ENCODE measurements at regions not wholly inside any gene's neighbourhood (a gene's known extent, or its start where the extent isn't known, plus 50 kb on each side); places are given as distances from the start of the nearest gene placed in this dataset.

DNA sequence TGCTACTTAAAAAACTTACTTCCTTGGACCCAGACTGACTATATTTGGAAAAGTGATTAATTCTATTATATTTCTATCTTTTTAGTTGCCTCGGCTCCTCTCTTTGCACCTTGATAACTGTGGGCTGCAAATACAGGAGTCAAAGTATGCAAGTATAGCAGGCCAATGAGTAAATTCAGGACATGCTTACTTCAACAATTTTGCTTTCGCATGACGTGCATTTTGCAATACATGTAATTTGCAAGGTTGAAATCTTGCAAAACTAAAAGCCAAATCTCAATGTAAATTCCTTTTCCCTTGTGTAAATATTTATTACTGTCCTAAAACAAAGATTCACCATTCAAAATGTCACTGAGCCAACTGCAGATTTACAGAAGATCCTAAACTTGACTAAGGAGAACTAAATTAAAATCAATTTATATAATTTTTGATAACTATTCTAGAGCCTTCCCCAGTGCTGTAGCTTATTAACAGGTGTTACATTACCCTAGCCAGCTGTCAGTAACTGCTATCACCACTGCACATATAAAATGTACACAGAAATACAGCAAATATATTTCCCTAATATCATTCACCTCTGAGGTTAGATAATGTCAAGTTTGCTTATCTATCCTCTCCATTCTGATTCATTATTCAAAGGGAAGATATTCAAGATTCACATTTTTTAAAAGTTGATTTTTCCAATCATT lies 1069.5 kb downstream of the TRHDE start:
- Histone ChIP-seq H3K4me1 (ENCODE audit: insufficient read depth, low read length) (no peaks in the 10 kb centered on the region), H3K9me3 (ENCODE audit: control insufficient read depth in 1 of 2, low read length in 2 of 2) (no peaks in the 10 kb centered on the region), H3K27me3 (ENCODE audit: insufficient read depth, low read length) (no peaks in the 10 kb centered on the region), H3K36me3 (ENCODE audit: insufficient read depth, low read length) (no peaks in the 10 kb centered on the region), H3K4me3 (ENCODE audit: low read length in 2 of 2) (no peak overlapping the region), H3K27ac (ENCODE audit: low read depth, low read length) (no peak overlapping the region)
- Mint-ChIP-seq H3K27me3 (peaks cover 0 to 1% of the 10 kb centered on the region in 2 donors), H3K27ac (no peak overlapping the region), H3K4me3 (no peak overlapping the region), H3K4me1 (no peaks in the 10 kb centered on the region), H3K36me3 (no peaks in the 10 kb centered on the region), H3K9me3 (peaks cover 0 to 8% (median 2%) of the 10 kb centered on the region in 8 donors)
- intact Hi-C loops (cut with micrococcal nuclease) = no loop called here
- DNase-seq = no peak
- ChIA-PET POLR2A (ENCODE audit: partially characterized antibody) (no interaction called here), CTCF (ENCODE audit: partially characterized antibody) (no interaction called here)

DNA sequence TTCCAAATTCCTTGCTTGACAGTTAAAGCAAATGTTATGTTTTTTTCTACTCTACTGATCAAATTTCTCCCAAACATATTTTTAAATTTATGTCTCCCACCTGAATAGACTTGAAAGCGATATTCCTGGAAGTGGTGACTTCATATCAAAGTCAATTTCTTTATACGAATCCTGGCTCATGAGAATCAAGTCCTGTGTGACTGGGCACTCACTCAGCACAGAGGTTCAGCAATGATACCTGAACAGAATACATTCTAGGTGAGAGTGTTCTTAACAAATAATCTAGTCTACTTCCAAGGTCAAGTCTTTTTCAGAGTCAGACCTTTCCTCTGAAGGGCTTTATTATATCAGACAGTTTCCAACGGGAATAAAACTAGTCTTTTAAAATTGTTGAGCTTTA lies 1070.6 kb downstream of the TRHDE start:
- CTCF ChIA-PET (ENCODE audit: partially characterized antibody) = no interaction called here
- H3K9me3 Mint-ChIP-seq = peaks cover 0 to 10% (median 4%) of the 10 kb centered on the region in 8 donors
- no peak for DNase-seq
- no peaks in the 10 kb centered on the region for H3K4me1 ChIP-seq (ENCODE audit: insufficient read depth, low read length)
- no peak overlapping the region for H3K4me3 Mint-ChIP-seq
- no peaks in the 10 kb centered on the region for H3K36me3 ChIP-seq (ENCODE audit: insufficient read depth, low read length)
- H3K4me3 ChIP-seq (ENCODE audit: low read length in 2 of 2) = no peak overlapping the region
- no peak overlapping the region for H3K27ac ChIP-seq (ENCODE audit: low read depth, low read length)
- H3K36me3 Mint-ChIP-seq = no peaks in the 10 kb centered on the region
- H3K27me3 Mint-ChIP-seq = no peaks in the 10 kb centered on the region
- H3K27me3 ChIP-seq (ENCODE audit: insufficient read depth, low read length) = no peaks in the 10 kb centered on the region
- no peaks in the 10 kb centered on the region for H3K4me1 Mint-ChIP-seq
- no peak overlapping the region for H3K27ac Mint-ChIP-seq
- POLR2A ChIA-PET (ENCODE audit: partially characterized antibody) = no interaction called here
- intact Hi-C loops (cut with micrococcal nuclease) = no loop called here
- H3K9me3 ChIP-seq (ENCODE audit: control insufficient read depth in 1 of 2, low read length in 2 of 2) = no peaks in the 10 kb centered on the region

DNA sequence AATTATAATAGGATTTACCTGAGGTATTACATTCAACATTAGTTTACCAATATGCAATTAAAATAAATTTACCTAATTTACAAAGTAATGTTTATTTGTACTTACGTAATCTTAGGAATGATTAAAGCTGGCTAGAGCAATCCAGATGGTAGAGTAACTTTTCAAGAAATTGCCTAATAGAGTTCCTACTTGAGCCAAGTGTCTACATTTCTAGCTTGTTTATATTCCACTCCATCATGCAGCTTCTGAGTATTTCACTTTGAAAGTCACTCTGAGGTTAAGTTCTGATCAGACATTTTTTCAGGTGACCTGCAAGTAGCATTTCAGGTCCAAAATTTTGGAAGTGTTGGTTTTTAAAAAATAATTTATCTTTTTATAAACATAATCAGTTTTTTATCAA lies 1080.7 kb downstream of the TRHDE start:
- intact Hi-C loops (cut with micrococcal nuclease) = no loop called here
- Histone ChIP-seq H3K36me3 (ENCODE audit: insufficient read depth, low read length) (no peaks in the 10 kb centered on the region), H3K4me3 (ENCODE audit: low read length in 2 of 2) (no peak overlapping the region), H3K9me3 (ENCODE audit: control insufficient read depth in 1 of 2, low read length in 2 of 2) (no peaks in the 10 kb centered on the region), H3K4me1 (ENCODE audit: insufficient read depth, low read length) (no peaks in the 10 kb centered on the region), H3K27ac (ENCODE audit: low read depth, low read length) (no peak overlapping the region), H3K27me3 (ENCODE audit: insufficient read depth, low read length) (no peaks in the 10 kb centered on the region)
- Mint-ChIP-seq H3K27ac (no peak overlapping the region), H3K4me3 (no peak overlapping the region), H3K4me1 (no peaks in the 10 kb centered on the region), H3K36me3 (no peaks in the 10 kb centered on the region), H3K9me3 (peaks cover 0 to 10% (median 4%) of the 10 kb centered on the region in 8 donors), H3K27me3 (no peaks in the 10 kb centered on the region)
- ChIA-PET POLR2A (ENCODE audit: partially characterized antibody) (no interaction called here), CTCF (ENCODE audit: partially characterized antibody) (no interaction called here)
- DNase-seq = no peak

DNA sequence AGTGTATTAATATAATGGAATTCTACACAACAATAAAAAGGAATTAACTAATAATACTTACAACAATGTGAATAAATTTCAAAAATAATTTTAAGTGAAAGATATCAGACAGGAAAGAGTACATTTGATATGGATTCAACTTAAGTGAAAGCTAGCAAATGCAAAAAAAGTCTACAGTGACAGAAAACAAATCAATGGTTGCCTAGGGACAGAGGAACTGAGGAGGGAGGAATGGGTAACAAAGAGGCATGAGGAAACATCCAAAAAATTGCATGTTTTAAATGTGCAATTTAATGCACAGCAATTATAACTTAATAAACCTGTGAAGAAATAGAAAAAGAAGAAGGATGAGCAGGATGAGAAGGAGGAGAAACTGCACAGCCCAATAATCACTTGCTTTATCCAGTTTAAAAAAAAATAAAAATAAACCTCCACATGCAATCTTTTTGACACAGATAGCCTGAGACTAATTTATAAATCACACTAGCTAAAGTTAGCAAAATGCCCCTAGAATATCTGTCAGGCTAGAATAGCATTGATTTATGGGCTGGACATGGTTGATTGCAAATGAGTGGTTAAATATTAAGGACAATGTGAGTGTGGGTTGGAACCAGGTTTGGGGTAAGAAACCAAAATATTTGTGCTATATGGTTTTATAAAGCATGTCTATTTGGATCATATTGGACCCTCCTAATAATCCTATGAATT lies 1089.1 kb downstream of the TRHDE start:
- intact Hi-C loops (cut with micrococcal nuclease) = no loop called here
- POLR2A ChIA-PET (ENCODE audit: partially characterized antibody) = no interaction called here

DNA sequence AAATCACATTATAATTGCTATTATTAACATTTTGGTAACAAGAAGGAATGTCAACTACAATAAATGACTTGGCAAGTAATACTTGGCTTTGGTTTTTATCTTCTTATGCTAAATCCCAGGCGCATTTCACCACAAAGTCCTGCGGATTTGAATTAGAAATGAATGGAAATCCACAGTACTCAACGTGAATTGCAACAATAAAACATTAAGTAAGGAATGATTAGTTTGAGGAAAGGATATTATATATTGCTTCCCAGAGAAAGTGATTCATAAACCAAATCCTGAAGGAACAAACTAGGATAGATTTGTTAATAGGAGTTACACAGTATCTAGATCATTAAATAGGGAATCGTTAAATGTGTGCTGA lies 1089.7 kb downstream of the TRHDE start:
- Histone ChIP-seq H3K9me3 (ENCODE audit: control insufficient read depth in 1 of 2, low read length in 2 of 2) (no peaks in the 10 kb centered on the region), H3K27me3 (ENCODE audit: insufficient read depth, low read length) (no peaks in the 10 kb centered on the region), H3K36me3 (ENCODE audit: insufficient read depth, low read length) (no peaks in the 10 kb centered on the region), H3K4me3 (ENCODE audit: low read length in 2 of 2) (no peak overlapping the region), H3K4me1 (ENCODE audit: insufficient read depth, low read length) (no peaks in the 10 kb centered on the region), H3K27ac (ENCODE audit: low read depth, low read length) (no peak overlapping the region)
- CTCF ChIA-PET (ENCODE audit: partially characterized antibody) = no interaction called here
- intact Hi-C loops (cut with micrococcal nuclease) = no loop called here
- Mint-ChIP-seq H3K36me3 (no peaks in the 10 kb centered on the region), H3K27ac (no peak overlapping the region), H3K4me3 (no peak overlapping the region), H3K27me3 (no peaks in the 10 kb centered on the region), H3K9me3 (peaks cover 0 to 14% (median 3%) of the 10 kb centered on the region in 8 donors), H3K4me1 (no peaks in the 10 kb centered on the region)
- no peak for DNase-seq
- POLR2A ChIA-PET (ENCODE audit: partially characterized antibody) = no interaction called here

More for the DNA sequence above, 1089.1 kb downstream of the TRHDE start:
- no peak for DNase-seq
- Histone ChIP-seq H3K27ac (ENCODE audit: low read depth, low read length) (no peak overlapping the region), H3K9me3 (ENCODE audit: control insufficient read depth in 1 of 2, low read length in 2 of 2) (no peaks in the 10 kb centered on the region), H3K4me1 (ENCODE audit: insufficient read depth, low read length) (no peaks in the 10 kb centered on the region), H3K36me3 (ENCODE audit: insufficient read depth, low read length) (no peaks in the 10 kb centered on the region), H3K27me3 (ENCODE audit: insufficient read depth, low read length) (no peaks in the 10 kb centered on the region), H3K4me3 (ENCODE audit: low read length in 2 of 2) (no peak overlapping the region)
- no peak overlapping the region for H3K27ac Mint-ChIP-seq
- H3K36me3 Mint-ChIP-seq = no peaks in the 10 kb centered on the region
- CTCF ChIA-PET (ENCODE audit: partially characterized antibody) = no interaction called here
- H3K9me3 Mint-ChIP-seq = peaks cover 0 to 12% (median 3%) of the 10 kb centered on the region in 8 donors
- H3K4me3 Mint-ChIP-seq = no peak overlapping the region
- H3K4me1 Mint-ChIP-seq = no peaks in the 10 kb centered on the region
- H3K27me3 Mint-ChIP-seq = no peaks in the 10 kb centered on the region

DNA sequence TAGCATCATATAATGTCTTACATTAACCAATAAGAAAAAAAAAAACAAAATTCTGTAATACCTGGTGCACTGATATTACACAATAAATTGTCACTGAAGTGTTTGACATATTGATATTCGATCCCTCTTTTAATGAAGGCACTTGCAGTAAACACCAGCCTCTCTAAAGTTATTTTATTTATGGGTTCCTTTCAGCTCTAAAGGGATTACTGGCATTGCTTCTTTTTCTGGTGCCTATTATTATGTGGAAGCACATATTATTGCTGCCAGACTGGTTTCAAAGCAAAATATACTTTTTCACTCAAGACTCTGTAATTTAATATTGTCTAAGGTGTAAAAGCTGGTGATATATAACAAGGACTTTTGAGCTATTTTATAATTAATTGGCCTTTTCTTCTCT lies 1090.5 kb downstream of the TRHDE start:
- peaks cover 0 to 14% (median 3%) of the 10 kb centered on the region in 8 donors for H3K9me3 Mint-ChIP-seq
- H3K36me3 ChIP-seq (ENCODE audit: insufficient read depth, low read length) = no peaks in the 10 kb centered on the region
- no peak overlapping the region for H3K27ac Mint-ChIP-seq
- no peaks in the 10 kb centered on the region for H3K27me3 Mint-ChIP-seq
- no peaks in the 10 kb centered on the region for H3K36me3 Mint-ChIP-seq
- H3K27me3 ChIP-seq (ENCODE audit: insufficient read depth, low read length) = no peaks in the 10 kb centered on the region
- no peak overlapping the region for H3K4me3 Mint-ChIP-seq
- H3K9me3 ChIP-seq (ENCODE audit: control insufficient read depth in 1 of 2, low read length in 2 of 2) = no peaks in the 10 kb centered on the region
- no peaks in the 10 kb centered on the region for H3K4me1 Mint-ChIP-seq
- ChIA-PET POLR2A (ENCODE audit: partially characterized antibody) (no interaction called here), CTCF (ENCODE audit: partially characterized antibody) (no interaction called here)
- no peaks in the 10 kb centered on the region for H3K4me1 ChIP-seq (ENCODE audit: insufficient read depth, low read length)
- no peak overlapping the region for H3K27ac ChIP-seq (ENCODE audit: low read depth, low read length)
- intact Hi-C loops (cut with micrococcal nuclease) = no loop called here
- no peak for DNase-seq
- no peak overlapping the region for H3K4me3 ChIP-seq (ENCODE audit: low read length in 2 of 2)

DNA sequence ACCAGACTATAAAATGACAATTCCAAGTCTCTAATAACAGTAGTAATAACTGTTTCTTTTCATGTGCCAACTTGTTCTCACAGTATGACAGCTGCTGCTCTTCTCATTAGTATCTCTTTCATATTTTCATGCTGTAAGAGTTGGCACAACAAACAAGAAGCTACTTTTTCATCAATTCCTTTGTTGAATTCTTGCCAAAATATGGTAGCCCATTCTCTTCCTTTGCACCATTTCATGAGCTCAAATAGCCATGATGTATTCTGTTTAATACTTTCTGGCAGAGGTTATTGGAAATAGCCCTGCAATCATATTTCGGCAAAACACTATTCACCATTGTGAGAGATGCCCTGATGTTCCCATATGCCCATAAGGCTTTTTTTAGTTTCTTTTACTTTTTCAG lies 1100.7 kb downstream of the TRHDE start:
- intact Hi-C loops (cut with micrococcal nuclease) = no loop called here
- H3K4me3 ChIP-seq (ENCODE audit: low read length in 2 of 2) = no peak overlapping the region
- DNase-seq = no peak
- H3K36me3 ChIP-seq (ENCODE audit: insufficient read depth, low read length) = no peaks in the 10 kb centered on the region
- H3K27ac Mint-ChIP-seq = no peak overlapping the region
- ChIA-PET POLR2A (ENCODE audit: partially characterized antibody) (no interaction called here), CTCF (ENCODE audit: partially characterized antibody) (no interaction called here)
- H3K4me1 ChIP-seq (ENCODE audit: insufficient read depth, low read length) = no peaks in the 10 kb centered on the region
- H3K4me1 Mint-ChIP-seq = no peaks in the 10 kb centered on the region
- H3K9me3 Mint-ChIP-seq = peaks cover 0 to 7% (median 5%) of the 10 kb centered on the region in 8 donors
- no peak overlapping the region for H3K27ac ChIP-seq (ENCODE audit: low read depth, low read length)
- no peaks in the 10 kb centered on the region for H3K27me3 Mint-ChIP-seq
- H3K9me3 ChIP-seq (ENCODE audit: control insufficient read depth in 1 of 2, low read length in 2 of 2) = no peaks in the 10 kb centered on the region
- H3K27me3 ChIP-seq (ENCODE audit: insufficient read depth, low read length) = no peaks in the 10 kb centered on the region
- H3K36me3 Mint-ChIP-seq = no peaks in the 10 kb centered on the region
- no peak overlapping the region for H3K4me3 Mint-ChIP-seq
